ENCODE measurements at regions not wholly inside any gene's neighbourhood (a gene's known extent, or its start where the extent isn't known, plus 50 kb on each side); places are given as distances from the start of the nearest gene placed in this dataset.

GRCh38 chr13:104321756-104322155 lies 1255.5 kb upstream of the SLC10A2 start:
- no peak for TF ChIP-seq CTCF (IDR thresholded peaks at IDR 0.05; ENCODE audit: partially characterized antibody, unreplicated experiment)
- peaks cover 1% of the 10 kb centered on the region for H3K27me3 Mint-ChIP-seq (ENCODE audit: unreplicated experiment)
- H3K9me3 Mint-ChIP-seq (ENCODE audit: unreplicated experiment) = no peaks in the 10 kb centered on the region
- H3K36me3 Mint-ChIP-seq (ENCODE audit: unreplicated experiment) = peaks cover 4% of the 10 kb centered on the region
- no peak overlapping the region for H3K4me3 Mint-ChIP-seq (ENCODE audit: unreplicated experiment)
- no peaks in the 10 kb centered on the region for H3K4me1 Mint-ChIP-seq (ENCODE audit: low read depth, unreplicated experiment)
- DNase-seq = no peak
- no peak overlapping the region for H3K27ac Mint-ChIP-seq (ENCODE audit: unreplicated experiment)

- no peaks in the 10 kb centered on the region for H3K4me1 Mint-ChIP-seq (ENCODE audit: low read depth, unreplicated experiment)
- no peak for DNase-seq
- TF ChIP-seq CTCF (IDR thresholded peaks at IDR 0.05; ENCODE audit: partially characterized antibody, unreplicated experiment) = no peak
- H3K27ac Mint-ChIP-seq (ENCODE audit: unreplicated experiment) = no peak overlapping the region
- H3K36me3 Mint-ChIP-seq (ENCODE audit: unreplicated experiment) = peaks cover 4% of the 10 kb centered on the region
- H3K9me3 Mint-ChIP-seq (ENCODE audit: unreplicated experiment) = no peaks in the 10 kb centered on the region
- H3K27me3 Mint-ChIP-seq (ENCODE audit: unreplicated experiment) = peaks cover 1% of the 10 kb centered on the region
- no peak overlapping the region for H3K4me3 Mint-ChIP-seq (ENCODE audit: unreplicated experiment)
These were observed 1254.2 kb upstream of the SLC10A2 start for GRCh38 chr13:104320446-104320845.

GRCh38 chr13:104318121-104318520 lies 1251.9 kb upstream of the SLC10A2 start:
- Mint-ChIP-seq H3K36me3 (ENCODE audit: unreplicated experiment) (peaks cover 4% of the 10 kb centered on the region), H3K4me1 (ENCODE audit: low read depth, unreplicated experiment) (no peaks in the 10 kb centered on the region), H3K9me3 (ENCODE audit: unreplicated experiment) (no peaks in the 10 kb centered on the region), H3K4me3 (ENCODE audit: unreplicated experiment) (no peak overlapping the region), H3K27ac (ENCODE audit: unreplicated experiment) (no peak overlapping the region), H3K27me3 (ENCODE audit: unreplicated experiment) (peaks cover under 1% of the 10 kb centered on the region)
- DNase-seq = no peak
- TF ChIP-seq CTCF (IDR thresholded peaks at IDR 0.05; ENCODE audit: partially characterized antibody, unreplicated experiment) = no peak

- no peaks in the 10 kb centered on the region for H3K27me3 Mint-ChIP-seq (ENCODE audit: unreplicated experiment)
- H3K27ac Mint-ChIP-seq (ENCODE audit: unreplicated experiment) = no peak overlapping the region
- DNase-seq = no peak
- H3K36me3 Mint-ChIP-seq (ENCODE audit: unreplicated experiment) = peaks cover 4% of the 10 kb centered on the region
- no peak overlapping the region for H3K4me3 Mint-ChIP-seq (ENCODE audit: unreplicated experiment)
- no peak for TF ChIP-seq CTCF (IDR thresholded peaks at IDR 0.05; ENCODE audit: partially characterized antibody, unreplicated experiment)
- no peaks in the 10 kb centered on the region for H3K9me3 Mint-ChIP-seq (ENCODE audit: unreplicated experiment)
- no peaks in the 10 kb centered on the region for H3K4me1 Mint-ChIP-seq (ENCODE audit: low read depth, unreplicated experiment)
These were observed 1249.4 kb upstream of the SLC10A2 start for GRCh38 chr13:104315606-104316005.

GRCh38 chr13:104314926-104315535 lies 1248.8 kb upstream of the SLC10A2 start:
- H3K27ac Mint-ChIP-seq (ENCODE audit: unreplicated experiment) = no peak overlapping the region
- no peaks in the 10 kb centered on the region for H3K27me3 Mint-ChIP-seq (ENCODE audit: unreplicated experiment)
- no peak for DNase-seq
- H3K36me3 Mint-ChIP-seq (ENCODE audit: unreplicated experiment) = peaks cover 3% of the 10 kb centered on the region
- no peaks in the 10 kb centered on the region for H3K9me3 Mint-ChIP-seq (ENCODE audit: unreplicated experiment)
- TF ChIP-seq CTCF (IDR thresholded peaks at IDR 0.05; ENCODE audit: partially characterized antibody, unreplicated experiment) = no peak
- H3K4me1 Mint-ChIP-seq (ENCODE audit: low read depth, unreplicated experiment) = no peaks in the 10 kb centered on the region
- no peak overlapping the region for H3K4me3 Mint-ChIP-seq (ENCODE audit: unreplicated experiment)
